Natural killer cell (primary cell): ENCODE measurements at regions not wholly inside any gene's neighbourhood (a gene's known extent, or its start where the extent isn't known, plus 50 kb on each side); places are given as distances from the start of the nearest gene placed in this dataset.

Experiments
- ATAC-seq, 3 donors: fragments of 150-1000 bp in 2 of 3; fragments of 200-7000 bp in 1 of 3; cut with Tn5 transposase; 1 replicate in 1 of 3; 2 replicates in 2 of 3; pipeline ENCODE4 v1.10.0; 2021; ENCODE audit warnings: mild to moderate bottlenecking in 2 of 3, moderate library complexity in 2 of 3
- DNase-seq, 2 donors: peaks; one replicate each; pipeline versions ENCODE4 v3.0.0 to v3.0.0-alpha.2; 2013 to 2021; ENCODE audit warnings: mixed read lengths in 1 of 2
- H3K27ac ChIP-seq: one replicate; pipeline ENCODE4 v1.5.1; 2013; ENCODE audit warnings: mild to moderate bottlenecking, low read length
- H3K27me3 ChIP-seq: one replicate; pipeline ENCODE4 v1.6.1; 2013; ENCODE audit warnings: low read length; ENCODE audit not compliant: control insufficient read depth, insufficient read depth
- H3K36me3 ChIP-seq: one replicate; pipeline ENCODE4 v1.6.1; 2013; ENCODE audit warnings: low read length; ENCODE audit not compliant: control insufficient read depth, insufficient read depth
- H3K4me1 ChIP-seq: one replicate; pipeline ENCODE4 v1.6.1; 2013; ENCODE audit warnings: low read length; ENCODE audit not compliant: control insufficient read depth, insufficient read depth
- H3K4me3 ChIP-seq: one replicate; pipeline ENCODE4 v1.5.1; 2013; ENCODE audit warnings: low read length
- H3K9me3 ChIP-seq: one replicate; pipeline ENCODE4 v1.6.1; 2013; ENCODE audit warnings: low read length; ENCODE audit not compliant: control insufficient read depth, insufficient read depth
- H3K27ac Mint-ChIP-seq, 2 donors: one replicate each; pipeline ENCODE4 v1.8.0; 2022; ENCODE audit warnings: mild to moderate bottlenecking in 2 of 2, mixed read lengths in 2 of 2, moderate library complexity in 1 of 2
- H3K27me3 Mint-ChIP-seq, 2 donors: one replicate each; pipeline ENCODE4 v1.8.0; 2022; ENCODE audit warnings: low read depth in 2 of 2, mixed read lengths in 2 of 2
- H3K36me3 Mint-ChIP-seq: one replicate; pipeline ENCODE4 v1.8.0; 2022; ENCODE audit warnings: mixed read lengths
- H3K4me1 Mint-ChIP-seq, 2 donors: one replicate each; pipeline ENCODE4 v1.8.0; 2022; ENCODE audit warnings: mixed read lengths in 2 of 2
- H3K4me3 Mint-ChIP-seq: one replicate; pipeline ENCODE4 v1.8.0; 2022; ENCODE audit warnings: mild to moderate bottlenecking, moderate library complexity, mixed read lengths
- H3K9me3 Mint-ChIP-seq, 2 donors: one replicate each; pipeline ENCODE4 v1.8.0; 2022; ENCODE audit warnings: mixed read lengths in 2 of 2
- CTCF ChIP-seq: fragments of 200-600 bp; IDR thresholded peaks from one replicate; pipeline ENCODE4 v1.8.0; 2022; ENCODE audit warnings: antibody characterized with exemption
- WGBS: methylation state at CpG from one replicate; pipeline ENCODE4 v1.1.7; 2013; ENCODE audit warnings: missing lambda C conversion rate; ENCODE audit not compliant: insufficient coverage; 5-methylcytosine and 5-hydroxymethylcytosine counted together
- intact Hi-C: fragments of 100-400 bp; cut with micrococcal nuclease; formaldehyde crosslinking; loops from one replicate; pipeline ENCODE4 v1.14.2; 2022

- no peak for TF ChIP-seq CTCF
- no peak overlapping the region for H3K27ac Mint-ChIP-seq
- Histone ChIP-seq H3K27me3 (no peaks in the 10 kb centered on the region), H3K4me3 (no peak overlapping the region), H3K4me1 (no peaks in the 10 kb centered on the region), H3K9me3 (no peaks in the 10 kb centered on the region), H3K36me3 (no peaks in the 10 kb centered on the region), H3K27ac (no peak overlapping the region)
- intact Hi-C loops = no loop called here
- WGBS = 88% methylated on average over 11 of the region's 12 CpGs
- H3K4me1 Mint-ChIP-seq = peaks cover 0 to 18% of the 10 kb centered on the region in 2 donors
- H3K27me3 Mint-ChIP-seq = peaks cover 10 to 22% of the 10 kb centered on the region in 2 donors
- no peak for ATAC-seq
- DNase-seq = no peak
- no peaks in the 10 kb centered on the region for H3K9me3 Mint-ChIP-seq
- H3K4me3 Mint-ChIP-seq = no peak overlapping the region
- H3K36me3 Mint-ChIP-seq = no peaks in the 10 kb centered on the region
These were observed 151.3 kb upstream of the TNRC6C start for GRCh38 chr17:77807051-77807745.

- Mint-ChIP-seq H3K27ac (no peak overlapping the region), H3K4me3 (no peak overlapping the region), H3K36me3 (no peaks in the 10 kb centered on the region), H3K4me1 (peaks cover 0 to 11% of the 10 kb centered on the region in 2 donors), H3K27me3 (peaks cover 3 to 17% of the 10 kb centered on the region in 2 donors), H3K9me3 (no peaks in the 10 kb centered on the region)
- intact Hi-C loops = no loop called here
- H3K27ac ChIP-seq = no peak overlapping the region
- ATAC-seq (no peak), DNase-seq (no peak)
- H3K4me3 ChIP-seq = no peak overlapping the region
- H3K36me3 ChIP-seq = no peaks in the 10 kb centered on the region
- H3K27me3 ChIP-seq = no peaks in the 10 kb centered on the region
- H3K4me1 ChIP-seq = no peaks in the 10 kb centered on the region
- WGBS = 94% methylated on average over 7 of the region's 7 CpGs
- no peak for TF ChIP-seq CTCF
- no peaks in the 10 kb centered on the region for H3K9me3 ChIP-seq
These were observed 150.6 kb upstream of the TNRC6C start for GRCh38 chr17:77807746-77808441.

GRCh38 chr17:77808686-77809425 lies 149.6 kb upstream of the TNRC6C start:
- no peak for TF ChIP-seq CTCF
- H3K36me3 ChIP-seq = no peaks in the 10 kb centered on the region
- 94% methylated on average over 10 of the region's 10 CpGs for WGBS
- intact Hi-C loops = no loop called here
- H3K27ac ChIP-seq = no peak overlapping the region
- Mint-ChIP-seq H3K27ac (no peak overlapping the region), H3K27me3 (peaks cover 0 to 14% of the 10 kb centered on the region in 2 donors), H3K4me3 (no peak overlapping the region), H3K4me1 (peaks cover 0 to 7% of the 10 kb centered on the region in 2 donors), H3K9me3 (no peaks in the 10 kb centered on the region), H3K36me3 (no peaks in the 10 kb centered on the region)
- ATAC-seq (no peak), DNase-seq (no peak)
- no peaks in the 10 kb centered on the region for H3K9me3 ChIP-seq
- H3K4me1 ChIP-seq = no peaks in the 10 kb centered on the region
- no peaks in the 10 kb centered on the region for H3K27me3 ChIP-seq
- no peak overlapping the region for H3K4me3 ChIP-seq
